ENCODE measurements at regions not wholly inside any gene's neighbourhood (a gene's known extent, or its start where the extent isn't known, plus 50 kb on each side); places are given as distances from the start of the nearest gene placed in this dataset.
A peak's percentile ranks its signal among the peaks of the same experiment; 100 is the strongest.

DNA sequence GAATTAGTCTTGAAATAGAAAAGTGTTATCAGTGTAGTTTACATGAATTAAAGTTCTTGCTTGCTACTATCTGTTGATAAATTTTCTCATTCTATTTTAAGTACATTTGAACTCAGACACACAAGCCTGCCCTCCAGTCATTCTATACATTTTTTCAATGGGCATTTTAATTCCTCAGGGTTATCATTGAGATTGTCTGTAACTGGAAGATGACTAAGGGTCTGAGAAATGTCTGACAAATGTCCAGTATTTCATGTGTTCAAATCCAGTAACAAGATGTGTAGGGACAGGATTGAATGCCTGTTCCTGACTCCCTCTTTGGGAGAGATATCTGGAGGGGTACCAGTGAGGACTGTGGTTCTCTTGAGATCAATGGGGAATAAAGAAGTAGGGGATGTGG, 223.9 kb upstream of the ADAMTSL1 start:
- Histone ChIP-seq H2BK15ac (ENCODE audit: low read depth, low read length) (no peak overlapping the region), H3K27ac (ENCODE audit: insufficient read length, low read depth, low read length) (no peak overlapping the region), H3K9me3 (ENCODE audit: control insufficient read depth, low read depth, low read length) (no peaks in the 10 kb centered on the region), H2BK20ac (ENCODE audit: low read depth, low read length, poor library complexity, severe bottlenecking) (no peak overlapping the region), H4K8ac (replicated peaks; ENCODE audit: insufficient read length, low read depth, low read length) (no peak overlapping the region), H2BK12ac (ENCODE audit: insufficient read length, low read depth, low read length) (no peak overlapping the region), H3K14ac (ENCODE audit: insufficient read depth, low read length) (no peak overlapping the region), H3K23me2 (ENCODE audit: insufficient read length, low read depth, low read length, poor library complexity, severe bottlenecking) (no peaks in the 10 kb centered on the region), H2BK5ac (ENCODE audit: insufficient read length, low read length) (no peak overlapping the region), H2BK120ac (ENCODE audit: low read depth, low read length, poor library complexity, severe bottlenecking) (no peak overlapping the region), H3T11ph (ENCODE audit: low read length) (no peak overlapping the region), H3K79me1 (ENCODE audit: insufficient read depth, low read depth, low read length, poor library complexity, severe bottlenecking) (no peaks in the 10 kb centered on the region), H4K20me1 (ENCODE audit: control insufficient read depth, insufficient read depth, insufficient read length) (no peaks in the 10 kb centered on the region), H3K4me1 (ENCODE audit: insufficient read depth, low read length) (no peaks in the 10 kb centered on the region), H3K79me2 (ENCODE audit: insufficient read depth, low read length) (no peaks in the 10 kb centered on the region), H3K4ac (ENCODE audit: low read depth, low read length) (no peak overlapping the region), H2AFZ (ENCODE audit: low read length) (no peak overlapping the region), H2AK5ac (ENCODE audit: insufficient read length, low read length) (no peak overlapping the region), H3K9ac (ENCODE audit: extremely low read depth, insufficient read length, low read length) (no peak overlapping the region), H3K4me2 (ENCODE audit: insufficient read depth, insufficient read length, low read length) (no peak overlapping the region), H3K23ac (ENCODE audit: insufficient read length, low read depth, low read length) (no peak overlapping the region), H3K18ac (ENCODE audit: insufficient read length, low read depth, low read length) (no peak overlapping the region), H3K56ac (ENCODE audit: insufficient read length, low read depth, low read length) (no peak overlapping the region), H4K91ac (ENCODE audit: insufficient read length, low read depth, low read length) (no peak overlapping the region), H3K27me3 (ENCODE audit: insufficient read depth, low read length) (no peaks in the 10 kb centered on the region), H4K5ac (ENCODE audit: insufficient read length, low read depth, low read length) (no peak overlapping the region)
- H3K4me1 Mint-ChIP-seq, result no peaks in the 10 kb centered on the region
- TF ChIP-seq CTCF (conservative IDR thresholded peaks at IDR 0.05), result no peak
- no peak overlapping the region for H3K4me3 Mint-ChIP-seq
- H3K27me3 Mint-ChIP-seq (ENCODE audit: low read depth), result no peaks in the 10 kb centered on the region; the same call in 1 of the 2 replicates
- H3K36me3 Mint-ChIP-seq (ENCODE audit: insufficient read depth in 1 of 3, low read depth in 3 of 3), result no peaks in the 10 kb centered on the region
- no peak for DNase-seq
- H3K27ac Mint-ChIP-seq, result peak overlapping the region in 1 of 3 experiments; percentile 91; a peak in 2 of 7 replicates
- no peaks in the 10 kb centered on the region for H3K9me3 Mint-ChIP-seq
